H1 (cell line): ENCODE measurements at regions not wholly inside any gene's neighbourhood (a gene's known extent, or its start where the extent isn't known, plus 50 kb on each side); places are given as distances from the start of the nearest gene placed in this dataset.

Experiments used
- CTCF ChIA-PET: fragments of 300-600 bp; sonication (Branson Sonifier 250); formaldehyde crosslinking; loops from one replicate; lab custom pipeline; 2021; ENCODE audit not compliant: partially characterized antibody; lab: Charles Lee
- POLR2A ChIA-PET: fragments of 300-600 bp; sonication (Branson Sonifier 250); formaldehyde crosslinking; loops from one replicate; lab custom pipeline; 2021; ENCODE audit warnings: inconsistent platforms; ENCODE audit not compliant: partially characterized antibody; lab: Charles Lee
- DNase-seq, 2 experiments: peaks; one replicate each; pipeline versions ENCODE4 v3.0.0 to v3.0.0-alpha.2; 2010 to 2022; ENCODE audit warnings: low spot score in 2 of 2, low read depth in 1 of 2, mixed read lengths in 1 of 2
- FAIRE-seq: peaks from 2 replicates; lab custom pipeline; 2011; peaks lifted over from hg19 to GRCh38; lab: Jason Lieb, UNC
- H2AFZ ChIP-seq: 2 replicates; pipeline ENCODE4 v1.8.1; 2012; ENCODE audit warnings: low read length, inconsistent platforms
- H2AK5ac ChIP-seq: 2 replicates; pipeline ENCODE4 v1.6.1; 2013; ENCODE audit warnings: low read depth, low read length
- H2BK120ac ChIP-seq: replicated peaks from 2 replicates; pipeline ENCODE3; 2013; ENCODE audit warnings: low read depth, low read length, inconsistent platforms
- H2BK12ac ChIP-seq: 2 replicates; pipeline ENCODE4 v1.6.1; 2013; ENCODE audit warnings: low read depth, low read length
- H2BK15ac ChIP-seq: 2 replicates; pipeline ENCODE4 v1.6.1; 2013; ENCODE audit warnings: low read length
- H2BK20ac ChIP-seq: 2 replicates; pipeline ENCODE4 v1.6.1; 2013; ENCODE audit warnings: low read length
- H2BK5ac ChIP-seq: 2 replicates; pipeline ENCODE4 v1.6.1; 2013; ENCODE audit warnings: low read depth, low read length
- H3K14ac ChIP-seq: 2 replicates; pipeline ENCODE4 v1.6.1; 2013; ENCODE audit warnings: inconsistent platforms; ENCODE audit not compliant: insufficient read length
- H3K18ac ChIP-seq: 2 replicates; pipeline ENCODE4 v1.6.1; 2013; ENCODE audit warnings: low read length; ENCODE audit errors: extremely low read depth
- H3K23ac ChIP-seq: 2 replicates; pipeline ENCODE4 v1.6.1; 2013; ENCODE audit warnings: inconsistent platforms; ENCODE audit not compliant: insufficient read length
- H3K23me2 ChIP-seq: 2 replicates; pipeline ENCODE4 v1.6.1; 2013; ENCODE audit warnings: low read depth, low read length
- H3K27ac ChIP-seq: 2 replicates; pipeline ENCODE4 v1.6.1; 2011; ENCODE audit warnings: low read depth, low read length, inconsistent platforms
- H3K27me3 ChIP-seq, 4 experiments: replicated peaks in 1 of 4; 1 replicate in 1 of 4; 2 replicates in 3 of 4; pipeline versions ENCODE4 v1.6.1 to v1.8.1; 2011 to 2013; ENCODE audit warnings: low read length in 3 of 4, mild to moderate bottlenecking in 3 of 4, inconsistent platforms in 2 of 4, mixed read lengths in 2 of 4, moderate library complexity in 1 of 4; ENCODE audit not compliant: control insufficient read depth in 3 of 4, insufficient read depth in 3 of 4; ENCODE audit errors: extremely low read depth in 1 of 4
- H3K36me3 ChIP-seq, 4 experiments: 2 replicates each; pipeline versions ENCODE4 v1.6.1 to v1.8.1; 2011 to 2013; ENCODE audit warnings: mild to moderate bottlenecking in 4 of 4, low read length in 3 of 4, moderate library complexity in 2 of 4, control low read depth in 1 of 4, inconsistent platforms in 1 of 4; ENCODE audit not compliant: insufficient read depth in 4 of 4, control insufficient read depth in 2 of 4
- H3K4ac ChIP-seq: replicated peaks from 2 replicates; pipeline ENCODE3; 2013; ENCODE audit warnings: low read length, low read depth, mixed read lengths, inconsistent platforms; ENCODE audit not compliant: insufficient read length
- H3K4me1 ChIP-seq, 4 experiments: replicated peaks in 1 of 4; 1 replicate in 1 of 4; 2 replicates in 3 of 4; pipeline versions ENCODE4 v1.6.1 to v1.8.1; 2011 to 2013; ENCODE audit warnings: low read length in 3 of 4, inconsistent platforms in 2 of 4, mixed read lengths in 1 of 4; ENCODE audit not compliant: insufficient read depth in 4 of 4, control insufficient read depth in 3 of 4
- H3K4me2 ChIP-seq, 2 experiments: 2 replicates each; pipeline versions ENCODE4 v1.6.1 to v1.8.1; 2011 to 2013; ENCODE audit warnings: low read depth in 2 of 2, low read length in 2 of 2, control low read depth in 1 of 2, inconsistent platforms in 1 of 2, mild to moderate bottlenecking in 1 of 2; ENCODE audit not compliant: insufficient read depth in 1 of 2
- H3K4me3 ChIP-seq, 4 experiments: fragments of 200-600, 300-600 bp in 1 of 4; sonication (generic), shearing (Covaris generic), sonication (Bioruptor Twin) in 1 of 4; 2 replicates each; pipeline versions ENCODE4 v1.5.1 to v1.8.1; 2011 to 2016; ENCODE audit warnings: low read length in 4 of 4, low read depth in 3 of 4, control low read depth in 2 of 4, inconsistent platforms in 2 of 4, mild to moderate bottlenecking in 2 of 4, mixed read lengths in 1 of 4, moderate library complexity in 1 of 4; ENCODE audit not compliant: insufficient read depth in 2 of 4; ENCODE audit errors: extremely low read depth in 1 of 4
- H3K56ac ChIP-seq: replicated peaks from 2 replicates; pipeline ENCODE3; 2013; ENCODE audit warnings: low read depth, mild to moderate bottlenecking, mixed read lengths, low read length, inconsistent platforms; ENCODE audit not compliant: insufficient read length
- H3K79me1 ChIP-seq: 2 replicates; pipeline ENCODE4 v1.6.1; 2013; ENCODE audit warnings: low read depth, low read length, control low read depth
- H3K79me2 ChIP-seq, 2 experiments: 2 replicates each; pipeline versions ENCODE4 v1.6.1 to v1.8.1; 2012 to 2013; ENCODE audit warnings: low read length in 2 of 2, mild to moderate bottlenecking in 2 of 2, inconsistent platforms in 1 of 2; ENCODE audit not compliant: insufficient read depth in 2 of 2, control insufficient read depth in 1 of 2
- H3K9ac ChIP-seq, 4 experiments: replicated peaks in 1 of 4; 1 replicate in 1 of 4; 2 replicates in 3 of 4; pipeline versions ENCODE4 v1.6.1 to v1.8.1; 2011 to 2013; ENCODE audit warnings: low read depth in 3 of 4, low read length in 3 of 4, control low read depth in 2 of 4, mild to moderate bottlenecking in 2 of 4, moderate library complexity in 2 of 4, inconsistent platforms in 1 of 4; ENCODE audit errors: extremely low read depth in 1 of 4
- H3K9me3 ChIP-seq, 2 experiments: 2 replicates each; pipeline versions ENCODE4 v1.6.1 to v1.8.1; 2012 to 2013; ENCODE audit warnings: mild to moderate bottlenecking in 2 of 2, moderate library complexity in 2 of 2, control low read depth in 1 of 2, inconsistent platforms in 1 of 2, low read depth in 1 of 2, low read length in 1 of 2, mixed read lengths in 1 of 2; ENCODE audit not compliant: insufficient read depth in 2 of 2
- H4K20me1 ChIP-seq, 2 experiments: replicated peaks in 1 of 2; 2 replicates each; pipeline versions ENCODE3 to v1.8.1; 2011 to 2013; ENCODE audit warnings: inconsistent platforms in 2 of 2, low read length in 2 of 2, mild to moderate bottlenecking in 1 of 2; ENCODE audit not compliant: insufficient read depth in 2 of 2, control insufficient read depth in 1 of 2
- H4K5ac ChIP-seq: 2 replicates; pipeline ENCODE4 v1.6.1; 2013; ENCODE audit warnings: low read length, low read depth, mixed read lengths, inconsistent platforms; ENCODE audit not compliant: insufficient read length
- H4K8ac ChIP-seq: 2 replicates; pipeline ENCODE4 v1.8.0; 2013; ENCODE audit warnings: mild to moderate bottlenecking, moderate library complexity, low read length, inconsistent platforms; ENCODE audit not compliant: insufficient read depth; ENCODE audit errors: extremely low read depth
- H4K91ac ChIP-seq: replicated peaks from 2 replicates; pipeline ENCODE3; 2013; ENCODE audit warnings: low read length, mixed read lengths, inconsistent platforms; ENCODE audit not compliant: insufficient read length
- BCL11A ChIP-seq, 2 experiments: IDR thresholded peaks; one replicate each; pipeline ENCODE4 v1.6.1; 2011; ENCODE audit warnings: low read depth in 2 of 2, low read length in 2 of 2, mild to moderate bottlenecking in 2 of 2
- CBX8 ChIP-seq: fragments of 300-800, 300-1000 bp; sonication (generic); IDR thresholded peaks from 2 replicates; pipeline ENCODE4 v1.7.1; 2016; ENCODE audit warnings: low read depth, low read length, borderline replicate concordance
- CHD2 ChIP-seq: IDR thresholded peaks from 2 replicates; pipeline ENCODE4 v1.6.1; 2012; ENCODE audit warnings: low read length, improper control_type of control experiment
- CTCF ChIP-seq, 3 experiments: IDR thresholded peaks; 1 replicate in 2 of 3; 2 replicates in 1 of 3; pipeline versions ENCODE4 v1.5.1 to v1.6.1; 2011; ENCODE audit warnings: low read length in 3 of 3, mild to moderate bottlenecking in 3 of 3, inconsistent platforms in 2 of 3, low read depth in 1 of 3, moderate library complexity in 1 of 3; ENCODE audit not compliant: insufficient read depth in 1 of 3; ENCODE audit errors: control extremely low read depth in 1 of 3
- JUN ChIP-seq: IDR thresholded peaks from 2 replicates; pipeline ENCODE4 v1.6.1; 2011; ENCODE audit warnings: low read depth, mild to moderate bottlenecking, improper control_type of control experiment, low read length
- POLR2A ChIP-seq, 2 experiments: IDR thresholded peaks; 1 replicate in 1 of 2; 2 replicates in 1 of 2; pipeline ENCODE4 v1.6.1; 2011; ENCODE audit warnings: low read depth in 2 of 2, low read length in 2 of 2, mild to moderate bottlenecking in 2 of 2; ENCODE audit errors: control extremely low read depth in 1 of 2
- POU5F1 ChIP-seq: IDR thresholded peaks from 2 replicates; pipeline ENCODE4 v1.6.1; 2011; ENCODE audit warnings: low read depth, mild to moderate bottlenecking, low read length, moderate library complexity
- RXRA ChIP-seq: IDR thresholded peaks from 2 replicates; pipeline ENCODE4 v1.6.1; 2011; ENCODE audit warnings: low read depth, mild to moderate bottlenecking, low read length, moderate library complexity; ENCODE audit not compliant: insufficient read depth
- SIRT6 ChIP-seq: IDR thresholded peaks from one replicate; pipeline ENCODE4 v1.7.1; 2012; ENCODE audit warnings: low read length, inconsistent platforms
- SRF ChIP-seq: IDR thresholded peaks from 2 replicates; pipeline ENCODE4 v1.6.1; 2011; ENCODE audit warnings: mild to moderate bottlenecking, low read depth, low read length, moderate library complexity
- SUZ12 ChIP-seq: fragments of 200-600 bp; sonication (generic); IDR thresholded peaks from 2 replicates; pipeline ENCODE4 v1.6.1; 2012; ENCODE audit warnings: mild to moderate bottlenecking, inconsistent platforms, low read length, moderate library complexity, mixed read lengths
- TAF7 ChIP-seq: optimal IDR thresholded peaks from 2 replicates; pipeline ENCODE3; 2011; ENCODE audit warnings: low read depth, mild to moderate bottlenecking, inconsistent platforms, low read length, moderate library complexity, borderline replicate concordance
- TCF12 ChIP-seq: IDR thresholded peaks from 2 replicates; pipeline ENCODE4 v1.6.1; 2011; ENCODE audit warnings: low read depth, mild to moderate bottlenecking, low read length
- TF ChIP-seq, protein P1 (sequence below): IDR thresholded peaks from 2 replicates; pipeline ENCODE4 v1.6.1; 2011; ENCODE audit warnings: low read depth, mild to moderate bottlenecking, low read length; ENCODE audit not compliant: insufficient read depth

DNA sequence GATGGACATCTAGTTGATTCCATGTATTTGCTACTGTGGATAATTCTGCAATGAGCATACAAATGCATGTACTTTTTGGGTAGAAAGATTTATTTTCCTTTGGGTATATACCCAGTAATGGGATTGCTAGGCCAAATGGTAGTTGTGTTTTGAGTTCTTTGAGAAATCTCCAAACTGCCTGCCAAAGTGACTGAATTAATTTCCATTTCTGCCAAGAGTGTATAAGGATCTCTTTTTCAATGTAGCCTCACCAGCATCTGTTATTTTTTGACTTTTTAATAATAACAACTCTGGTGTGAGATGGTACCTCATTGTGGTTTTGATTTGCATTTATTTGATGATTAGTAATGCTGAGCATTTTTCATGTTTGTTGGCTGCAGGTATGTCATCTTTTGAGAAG is 435.0 kb upstream of the CBLB start:
- FAIRE-seq: no peak
- CTCF ChIA-PET: no interaction called here
- TF ChIP-seq POLR2A (IDR thresholded peaks at IDR 0.05; ENCODE audit: control extremely low read depth in 1 of 2, low read depth in 2 of 2, low read length in 2 of 2) (no peak), CHD2 (no peak), TCF12 (no peak), SIRT6 (no peak), CBX8 (no peak), JUN (no peak), TAF7 (no peak), SUZ12 (no peak), RXRA (no peak), CTCF (IDR thresholded peaks at IDR 0.05; ENCODE audit: control extremely low read depth in 1 of 3, insufficient read depth in 1 of 3, low read depth in 1 of 3, low read length in 3 of 3) (no peak), BCL11A (IDR thresholded peaks at IDR 0.05; ENCODE audit: low read depth in 2 of 2, low read length in 2 of 2) (no peak), SRF (no peak), POU5F1 (no peak)
- TF ChIP-seq, protein P1, sequence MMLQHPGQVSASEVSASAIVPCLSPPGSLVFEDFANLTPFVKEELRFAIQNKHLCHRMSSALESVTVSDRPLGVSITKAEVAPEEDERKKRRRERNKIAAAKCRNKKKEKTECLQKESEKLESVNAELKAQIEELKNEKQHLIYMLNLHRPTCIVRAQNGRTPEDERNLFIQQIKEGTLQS: no peak

More for the DNA sequence above, 435.0 kb upstream of the CBLB start:
- Histone ChIP-seq H3K27me3 (no peaks in the 10 kb centered on the region), H3K4me1 (peaks cover 0 to 2% (median under 1%) of the 10 kb centered on the region in 4 experiments; a peak in 2 of 7 replicates), H2BK5ac (no peak overlapping the region), H2BK20ac (no peak overlapping the region), H2AFZ (no peak overlapping the region), H4K91ac (no peak overlapping the region), H3K9ac (no peak overlapping the region), H4K20me1 (no peaks in the 10 kb centered on the region), H2AK5ac (no peak overlapping the region), H3K23ac (no peak overlapping the region), H2BK120ac (no peak overlapping the region), H3K4me3 (no peak overlapping the region), H3K14ac (no peak overlapping the region), H3K4ac (no peak overlapping the region), H2BK12ac (no peak overlapping the region), H2BK15ac (no peak overlapping the region), H3K18ac (no peak overlapping the region), H3K79me2 (no peaks in the 10 kb centered on the region), H3K4me2 (no peak overlapping the region), H3K9me3 (no peaks in the 10 kb centered on the region), H3K79me1 (no peaks in the 10 kb centered on the region), H3K56ac (no peak overlapping the region), H3K23me2 (no peaks in the 10 kb centered on the region), H4K5ac (no peak overlapping the region), H3K36me3 (no peaks in the 10 kb centered on the region), H3K27ac (no peak overlapping the region), H4K8ac (no peak overlapping the region)
- POLR2A ChIA-PET: no interaction called here
- DNase-seq: no peak
